ENCODE measurements at regions not wholly inside any gene's neighbourhood (a gene's known extent, or its start where the extent isn't known, plus 50 kb on each side); places are given as distances from the start of the nearest gene placed in this dataset.

DNA sequence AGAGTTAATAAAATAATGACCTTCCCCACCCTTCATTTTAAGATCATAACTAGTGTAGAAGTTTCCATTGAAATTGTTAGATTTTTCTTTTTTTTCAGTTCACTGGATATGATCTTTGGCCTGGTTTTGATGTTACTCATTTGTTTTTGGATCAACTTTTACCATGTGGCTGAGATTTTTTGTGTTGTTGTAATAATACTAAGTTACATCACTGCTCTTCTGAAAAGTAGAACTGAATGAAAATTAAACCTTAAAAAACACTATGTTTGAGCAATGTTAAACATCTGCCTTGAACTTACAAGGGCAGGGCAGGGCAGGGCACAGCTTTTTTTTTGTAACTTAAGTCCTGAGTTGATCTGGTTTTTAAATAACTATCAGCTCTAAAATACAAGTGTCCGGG, 204.8 kb upstream of the ADAMTS5 start:
- ATAC-seq (ENCODE audit: low read depth) (no peak), DNase-seq (no peak)
- Mint-ChIP-seq H3K4me3 (no peak overlapping the region), H3K27ac (no peak overlapping the region), H3K9me3 (peaks cover 2% of the 10 kb centered on the region), H3K27me3 (no peaks in the 10 kb centered on the region), H3K36me3 (no peaks in the 10 kb centered on the region), H3K4me1 (no peaks in the 10 kb centered on the region)
- POLR2A ChIA-PET = no interaction called here

DNA sequence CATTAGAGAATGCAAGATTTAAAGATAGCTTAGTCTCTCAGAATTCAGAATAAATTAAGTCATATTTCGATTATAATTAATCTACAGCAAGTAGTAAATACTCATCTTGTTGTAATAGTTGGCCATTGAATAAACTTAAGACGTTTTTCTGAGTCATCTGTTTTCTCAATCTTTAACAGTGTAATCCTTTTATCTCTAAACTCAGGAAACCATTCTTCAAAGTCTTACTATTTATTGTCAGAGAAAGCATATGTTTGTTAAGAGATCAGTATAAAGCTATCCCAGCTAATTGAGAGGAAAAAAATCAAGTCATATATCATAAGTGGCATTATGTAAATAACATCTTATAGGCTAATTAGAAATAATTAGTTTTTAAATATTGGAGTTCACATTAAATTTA, 201.2 kb upstream of the ADAMTS5 start:
- DNase-seq = no peak
- ATAC-seq (ENCODE audit: low read depth) = no peak
- no peak overlapping the region for H3K4me3 Mint-ChIP-seq
- H3K9me3 Mint-ChIP-seq = peaks cover 4% of the 10 kb centered on the region
- no peaks in the 10 kb centered on the region for H3K27me3 Mint-ChIP-seq
- H3K4me1 Mint-ChIP-seq = no peaks in the 10 kb centered on the region
- POLR2A ChIA-PET = no interaction called here
- no peak overlapping the region for H3K27ac Mint-ChIP-seq
- no peaks in the 10 kb centered on the region for H3K36me3 Mint-ChIP-seq

DNA sequence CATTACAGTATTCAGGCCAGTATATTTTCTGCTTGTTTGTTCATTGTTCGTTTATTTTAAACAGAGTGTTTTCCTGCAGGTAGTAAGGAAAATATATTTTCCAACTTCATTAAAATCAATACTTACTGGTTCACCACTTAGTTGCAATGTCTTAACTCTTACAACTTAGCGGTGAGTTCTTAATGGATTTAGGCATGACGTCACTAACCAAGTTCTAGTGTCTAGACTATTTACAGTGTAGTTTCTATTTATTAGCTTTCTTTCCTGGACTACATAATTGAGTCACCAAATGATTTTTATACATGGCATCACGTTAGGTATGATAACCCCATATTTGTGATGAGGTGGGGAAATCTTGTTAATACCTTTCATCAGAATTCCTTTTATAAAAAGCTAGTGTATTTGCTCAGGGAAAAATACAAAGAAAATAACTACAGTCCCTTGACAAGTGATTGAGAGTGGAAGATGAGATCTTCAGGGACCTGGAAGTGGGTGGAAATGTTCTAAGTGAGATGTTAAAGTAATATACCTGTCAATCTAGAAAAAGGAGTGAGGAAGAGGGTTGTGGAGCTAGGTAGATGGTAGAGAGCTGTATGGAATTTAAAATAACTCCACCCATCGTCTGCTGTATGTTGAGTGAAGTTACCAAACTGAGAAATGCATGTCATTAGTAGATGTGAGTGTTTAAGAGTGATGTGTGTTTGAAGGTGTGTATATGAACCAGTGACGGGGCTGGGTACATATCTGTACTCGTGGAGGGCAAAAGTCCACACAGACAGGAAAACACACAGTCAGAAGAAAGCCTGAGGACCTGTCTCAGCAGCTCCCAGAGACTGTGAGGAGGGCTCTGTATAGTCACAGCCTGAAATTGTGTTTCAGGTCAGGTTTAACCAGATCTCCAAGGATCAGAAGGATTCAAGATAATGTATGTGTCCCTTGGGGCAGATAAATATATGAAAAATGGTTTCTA, 197.6 kb upstream of the ADAMTS5 start:
- no peaks in the 10 kb centered on the region for H3K36me3 Mint-ChIP-seq
- no peaks in the 10 kb centered on the region for H3K27me3 Mint-ChIP-seq
- no peak for ATAC-seq (ENCODE audit: low read depth)
- no peak for DNase-seq
- no peak overlapping the region for H3K4me3 Mint-ChIP-seq
- H3K9me3 Mint-ChIP-seq = peaks cover 2% of the 10 kb centered on the region
- POLR2A ChIA-PET = no interaction called here
- no peaks in the 10 kb centered on the region for H3K4me1 Mint-ChIP-seq
- H3K27ac Mint-ChIP-seq = no peak overlapping the region

DNA sequence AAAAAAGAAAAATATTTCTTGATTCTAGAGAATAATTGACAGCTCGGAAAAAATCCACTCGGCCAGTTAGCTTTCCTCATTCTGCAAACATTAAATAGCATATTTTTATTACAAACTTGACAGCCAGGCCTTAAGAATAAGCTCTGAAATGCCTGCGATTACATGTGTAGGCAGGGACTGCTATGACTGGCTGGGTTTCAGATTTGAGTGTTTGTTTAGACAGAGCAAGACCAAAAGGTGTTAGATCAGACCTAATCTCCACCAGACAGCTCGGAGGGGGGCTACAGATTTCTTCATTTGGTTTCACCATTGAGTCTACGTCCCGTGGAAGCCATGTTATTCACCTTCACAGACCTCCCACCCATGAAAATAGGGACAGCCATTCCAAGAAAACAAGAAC, 192.1 kb upstream of the ADAMTS5 start:
- DNase-seq = no peak
- no peak overlapping the region for H3K4me3 Mint-ChIP-seq
- POLR2A ChIA-PET = no interaction called here
- H3K27ac Mint-ChIP-seq = no peak overlapping the region
- no peaks in the 10 kb centered on the region for H3K36me3 Mint-ChIP-seq
- H3K4me1 Mint-ChIP-seq = no peaks in the 10 kb centered on the region
- H3K9me3 Mint-ChIP-seq = peaks cover 4% of the 10 kb centered on the region
- H3K27me3 Mint-ChIP-seq = no peaks in the 10 kb centered on the region
- ATAC-seq (ENCODE audit: low read depth) = no peak

GRCh38 chr21:27157097-27157496, 190.2 kb upstream of the ADAMTS5 start:
- Mint-ChIP-seq H3K4me3 (no peak overlapping the region), H3K27ac (no peak overlapping the region), H3K4me1 (no peaks in the 10 kb centered on the region), H3K36me3 (no peaks in the 10 kb centered on the region), H3K9me3 (peaks cover 5% of the 10 kb centered on the region), H3K27me3 (no peaks in the 10 kb centered on the region)
- no peak for ATAC-seq (ENCODE audit: low read depth)
- POLR2A ChIA-PET = no interaction called here
- DNase-seq = no peak

GRCh38 chr21:27156666-27157065, 189.8 kb upstream of the ADAMTS5 start:
- Mint-ChIP-seq H3K27ac (no peak overlapping the region), H3K4me1 (no peaks in the 10 kb centered on the region), H3K9me3 (peaks cover 5% of the 10 kb centered on the region), H3K36me3 (no peaks in the 10 kb centered on the region), H3K4me3 (no peak overlapping the region), H3K27me3 (no peaks in the 10 kb centered on the region)
- POLR2A ChIA-PET = no interaction called here
- DNase-seq = no peak
- no peak for ATAC-seq (ENCODE audit: low read depth)

GRCh38 chr21:27155130-27155500, 188.2 kb upstream of the ADAMTS5 start:
- POLR2A ChIA-PET = no interaction called here
- Mint-ChIP-seq H3K36me3 (no peaks in the 10 kb centered on the region), H3K9me3 (peaks cover 5% of the 10 kb centered on the region), H3K4me3 (no peak overlapping the region), H3K4me1 (no peaks in the 10 kb centered on the region), H3K27me3 (no peaks in the 10 kb centered on the region), H3K27ac (no peak overlapping the region)
- DNase-seq (no peak), ATAC-seq (ENCODE audit: low read depth) (no peak)

- DNase-seq = no peak
- ATAC-seq (ENCODE audit: low read depth) = no peak
- Mint-ChIP-seq H3K27ac (no peak overlapping the region), H3K36me3 (no peaks in the 10 kb centered on the region), H3K27me3 (no peaks in the 10 kb centered on the region), H3K4me1 (no peaks in the 10 kb centered on the region), H3K9me3 (peaks cover 5% of the 10 kb centered on the region), H3K4me3 (no peak overlapping the region)
- POLR2A ChIA-PET = no interaction called here
Measured at GRCh38 chr21:27154451-27155129, 187.7 kb upstream of the ADAMTS5 start.

DNA sequence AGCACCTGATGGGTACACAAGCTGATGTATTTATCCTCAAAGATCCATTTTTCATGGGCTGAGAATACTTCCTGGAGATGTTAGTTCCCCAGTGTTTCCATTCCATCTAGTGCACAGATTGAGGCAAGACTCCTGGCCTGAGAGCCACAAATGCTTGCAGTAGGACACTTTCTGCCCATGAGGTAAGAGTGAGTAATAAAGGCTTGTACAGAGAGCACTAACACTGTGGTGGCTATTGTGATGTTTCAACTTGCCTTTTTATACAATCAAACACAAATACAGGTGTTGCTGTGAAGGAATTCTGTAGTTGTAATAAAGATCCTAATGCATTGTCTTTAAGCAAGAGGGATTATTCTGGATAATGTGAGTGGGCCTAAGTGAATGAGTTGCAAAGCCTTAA, 186.1 kb upstream of the ADAMTS5 start:
- DNase-seq = no peak
- Mint-ChIP-seq H3K27ac (no peak overlapping the region), H3K4me1 (no peaks in the 10 kb centered on the region), H3K36me3 (no peaks in the 10 kb centered on the region), H3K9me3 (peaks cover 8% of the 10 kb centered on the region), H3K4me3 (no peak overlapping the region), H3K27me3 (no peaks in the 10 kb centered on the region)
- POLR2A ChIA-PET = no interaction called here
- ATAC-seq (ENCODE audit: low read depth) = no peak

DNA sequence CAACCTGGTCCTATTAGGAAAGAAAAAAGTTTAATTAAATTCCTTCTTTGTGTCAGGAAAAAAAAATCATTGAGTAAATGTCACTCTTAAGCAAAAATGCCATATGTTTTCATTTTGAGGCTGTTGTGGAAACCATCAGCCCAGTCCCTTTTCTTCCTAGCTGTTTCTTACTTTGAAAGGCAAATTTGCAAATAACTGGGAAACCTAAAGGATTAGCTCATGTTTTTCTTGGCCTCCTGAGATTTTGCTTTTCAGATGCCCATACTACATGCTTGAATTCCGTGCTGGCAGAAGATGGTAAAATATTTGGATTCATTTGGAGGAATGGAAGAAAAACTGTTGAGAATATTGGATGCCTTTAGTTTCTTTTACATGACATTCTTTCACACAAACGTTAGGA, 182.1 kb upstream of the ADAMTS5 start:
- no peaks in the 10 kb centered on the region for H3K27me3 Mint-ChIP-seq
- peaks cover 7% of the 10 kb centered on the region for H3K9me3 Mint-ChIP-seq
- H3K4me3 Mint-ChIP-seq = no peak overlapping the region
- POLR2A ChIA-PET = no interaction called here
- no peaks in the 10 kb centered on the region for H3K36me3 Mint-ChIP-seq
- H3K27ac Mint-ChIP-seq = no peak overlapping the region
- ATAC-seq (ENCODE audit: low read depth) (no peak), DNase-seq (no peak)
- H3K4me1 Mint-ChIP-seq = no peaks in the 10 kb centered on the region

GRCh38 chr21:27146268-27146667, 179.4 kb upstream of the ADAMTS5 start:
- Mint-ChIP-seq H3K27me3 (no peaks in the 10 kb centered on the region), H3K27ac (no peak overlapping the region), H3K4me3 (no peak overlapping the region), H3K9me3 (peaks cover 6% of the 10 kb centered on the region), H3K4me1 (no peaks in the 10 kb centered on the region), H3K36me3 (no peaks in the 10 kb centered on the region)
- DNase-seq (no peak), ATAC-seq (ENCODE audit: low read depth) (no peak)
- POLR2A ChIA-PET = no interaction called here

- H3K4me3 Mint-ChIP-seq = no peak overlapping the region
- POLR2A ChIA-PET = no interaction called here
- ATAC-seq (ENCODE audit: low read depth) (no peak), DNase-seq (no peak)
- no peaks in the 10 kb centered on the region for H3K4me1 Mint-ChIP-seq
- no peaks in the 10 kb centered on the region for H3K27me3 Mint-ChIP-seq
- H3K27ac Mint-ChIP-seq = no peak overlapping the region
- peaks cover 6% of the 10 kb centered on the region for H3K9me3 Mint-ChIP-seq
- H3K36me3 Mint-ChIP-seq = no peaks in the 10 kb centered on the region
Measured at GRCh38 chr21:27145134-27145798, 178.4 kb upstream of the ADAMTS5 start.

DNA sequence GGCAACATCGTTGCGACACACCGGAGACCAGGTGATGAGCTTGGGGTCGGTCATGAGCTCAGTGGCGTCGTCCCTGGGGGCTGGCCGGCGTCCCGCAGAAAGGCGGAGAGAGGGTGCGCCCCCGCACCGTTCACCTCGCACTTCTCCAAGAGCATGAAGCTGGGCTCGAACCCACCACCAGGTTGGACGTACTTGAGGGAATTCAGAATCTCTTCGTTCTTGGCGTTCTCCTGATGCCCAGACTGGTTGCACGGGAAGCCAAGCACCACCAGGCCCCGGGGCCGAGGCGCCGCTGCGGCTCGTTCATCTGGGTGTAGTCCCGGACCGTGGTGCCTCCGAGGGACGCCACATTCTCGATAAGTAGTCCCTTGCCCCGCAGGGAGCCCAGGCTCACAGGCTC, 176.6 kb upstream of the ADAMTS5 start:
- Mint-ChIP-seq H3K27me3 (no peaks in the 10 kb centered on the region), H3K4me3 (no peak overlapping the region), H3K27ac (no peak overlapping the region), H3K4me1 (no peaks in the 10 kb centered on the region), H3K36me3 (no peaks in the 10 kb centered on the region), H3K9me3 (peaks cover 6% of the 10 kb centered on the region)
- POLR2A ChIA-PET = no interaction called here
- ATAC-seq (ENCODE audit: low read depth) (no peak), DNase-seq (no peak)

DNA sequence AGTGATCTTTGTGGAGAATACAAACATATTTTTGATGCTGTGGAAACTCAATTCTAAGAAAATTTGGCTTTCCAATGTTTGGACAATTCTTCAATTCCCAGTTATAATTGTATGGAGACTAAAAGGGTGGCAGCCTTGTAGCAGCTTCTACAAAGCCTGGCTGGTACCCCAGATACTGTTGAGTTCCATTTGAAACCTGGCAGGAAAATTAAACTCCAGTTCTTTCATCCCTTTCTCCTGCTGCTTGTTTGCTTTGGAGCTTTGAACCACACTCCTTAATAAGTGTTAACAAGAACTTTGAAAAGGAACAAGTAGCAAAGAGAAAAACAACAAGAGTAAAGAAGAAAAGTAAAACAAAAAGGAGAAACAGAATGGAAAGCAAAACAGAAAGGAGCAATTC, 172.6 kb upstream of the ADAMTS5 start:
- no peak for DNase-seq
- Mint-ChIP-seq H3K4me1 (no peaks in the 10 kb centered on the region), H3K27ac (no peak overlapping the region), H3K36me3 (no peaks in the 10 kb centered on the region), H3K9me3 (no peaks in the 10 kb centered on the region), H3K27me3 (no peaks in the 10 kb centered on the region), H3K4me3 (no peak overlapping the region)
- no peak for ATAC-seq (ENCODE audit: low read depth)
- POLR2A ChIA-PET = no interaction called here
